ENCODE measurements at regions not wholly inside any gene's neighbourhood (a gene's known extent, or its start where the extent isn't known, plus 50 kb on each side); places are given as distances from the start of the nearest gene placed in this dataset.

GRCh38 chr3:30982416-30983075, 88.1 kb upstream of the GADL1 start:
- H3K36me3 ChIP-seq (ENCODE audit: insufficient read depth, low read length): no peaks in the 10 kb centered on the region
- no peaks in the 10 kb centered on the region for H3K9me2 ChIP-seq (replicated peaks; ENCODE audit: low read depth, low read length)
- H3K4me3 ChIP-seq (ENCODE audit: low read length, poor library complexity, severe bottlenecking): no peak overlapping the region
- no peaks in the 10 kb centered on the region for H4K20me1 ChIP-seq (ENCODE audit: insufficient read depth, low read length, poor library complexity, severe bottlenecking)
- H2AFZ ChIP-seq (ENCODE audit: low read length): no peak overlapping the region
- TF ChIP-seq CTCF (conservative IDR thresholded peaks at IDR 0.05; ENCODE audit: low read length) (no peak), EZH2phosphoT487 (IDR thresholded peaks at IDR 0.05; ENCODE audit: borderline replicate concordance) (no peak)
- no peaks in the 10 kb centered on the region for H3F3A ChIP-seq (ENCODE audit: low read depth)
- peaks cover 23% of the 10 kb centered on the region for H3K4me1 ChIP-seq (ENCODE audit: insufficient read depth, low read length, poor library complexity, severe bottlenecking)
- H3K27me3 ChIP-seq (ENCODE audit: insufficient read depth, low read length, poor library complexity, severe bottlenecking): no peaks in the 10 kb centered on the region
- H3K4me2 ChIP-seq (ENCODE audit: low read depth, low read length, poor library complexity, severe bottlenecking): no peak overlapping the region
- H3K9me3 ChIP-seq (ENCODE audit: insufficient read depth, low read depth, low read length): no peaks in the 10 kb centered on the region
- H3K9ac ChIP-seq (ENCODE audit: low read depth, low read length, poor library complexity, severe bottlenecking): no peak overlapping the region
- H3K79me2 ChIP-seq (ENCODE audit: insufficient read depth, low read length): no peaks in the 10 kb centered on the region

- TF ChIP-seq EZH2phosphoT487 (IDR thresholded peaks at IDR 0.05; ENCODE audit: borderline replicate concordance) (no peak), CTCF (conservative IDR thresholded peaks at IDR 0.05; ENCODE audit: low read length) (no peak)
- H3K9me3 ChIP-seq (ENCODE audit: insufficient read depth, low read depth, low read length): no peaks in the 10 kb centered on the region
Measured at GRCh38 chr3:30984855-30985749, 90.6 kb upstream of the GADL1 start.

GRCh38 chr3:30986551-30986950, 92.1 kb upstream of the GADL1 start:
- Histone ChIP-seq H3K4me1 (ENCODE audit: insufficient read depth, low read length, poor library complexity, severe bottlenecking) (peaks cover 36% of the 10 kb centered on the region), H3K79me2 (ENCODE audit: insufficient read depth, low read length) (no peaks in the 10 kb centered on the region), H3K4me3 (ENCODE audit: low read length, poor library complexity, severe bottlenecking) (no peak overlapping the region), H3K27me3 (ENCODE audit: insufficient read depth, low read length, poor library complexity, severe bottlenecking) (no peaks in the 10 kb centered on the region), H3K9me2 (replicated peaks; ENCODE audit: low read depth, low read length) (no peaks in the 10 kb centered on the region), H3F3A (ENCODE audit: low read depth) (no peaks in the 10 kb centered on the region), H3K4me2 (ENCODE audit: low read depth, low read length, poor library complexity, severe bottlenecking) (no peak overlapping the region), H3K9me3 (ENCODE audit: insufficient read depth, low read depth, low read length) (no peaks in the 10 kb centered on the region), H2AFZ (ENCODE audit: low read length) (no peak overlapping the region), H3K36me3 (ENCODE audit: insufficient read depth, low read length) (no peaks in the 10 kb centered on the region), H4K20me1 (ENCODE audit: insufficient read depth, low read length, poor library complexity, severe bottlenecking) (no peaks in the 10 kb centered on the region), H3K9ac (ENCODE audit: low read depth, low read length, poor library complexity, severe bottlenecking) (no peak overlapping the region)
- no peak for TF ChIP-seq EZH2phosphoT487 (IDR thresholded peaks at IDR 0.05; ENCODE audit: borderline replicate concordance)
- TF ChIP-seq CTCF (conservative IDR thresholded peaks at IDR 0.05; ENCODE audit: low read length): no peak

More at GRCh38 chr3:30984855-30985749, 90.6 kb upstream of the GADL1 start:
- H3K4me3 ChIP-seq (ENCODE audit: low read length, poor library complexity, severe bottlenecking): peak overlapping the region; percentile 58
- no peaks in the 10 kb centered on the region for H4K20me1 ChIP-seq (ENCODE audit: insufficient read depth, low read length, poor library complexity, severe bottlenecking)
- H3K4me1 ChIP-seq (ENCODE audit: insufficient read depth, low read length, poor library complexity, severe bottlenecking): peaks cover 36% of the 10 kb centered on the region
- no peaks in the 10 kb centered on the region for H3K27me3 ChIP-seq (ENCODE audit: insufficient read depth, low read length, poor library complexity, severe bottlenecking)
- H3K9me2 ChIP-seq (replicated peaks; ENCODE audit: low read depth, low read length): no peaks in the 10 kb centered on the region
- no peak overlapping the region for H3K9ac ChIP-seq (ENCODE audit: low read depth, low read length, poor library complexity, severe bottlenecking)
- no peaks in the 10 kb centered on the region for H3K79me2 ChIP-seq (ENCODE audit: insufficient read depth, low read length)
- H2AFZ ChIP-seq (ENCODE audit: low read length): no peak overlapping the region; the same call in 1 of the 2 replicates
- no peaks in the 10 kb centered on the region for H3F3A ChIP-seq (ENCODE audit: low read depth)
- H3K4me2 ChIP-seq (ENCODE audit: low read depth, low read length, poor library complexity, severe bottlenecking): peak overlapping the region; percentile 65
- H3K36me3 ChIP-seq (ENCODE audit: insufficient read depth, low read length): no peaks in the 10 kb centered on the region

Data from Loucy (cell line).